Fibroblast of the conjunctiva (primary cell): ENCODE measurements at regions not wholly inside any gene's neighbourhood (a gene's known extent, or its start where the extent isn't known, plus 50 kb on each side); places are given as distances from the start of the nearest gene placed in this dataset.
A peak's percentile ranks its signal among the peaks of the same experiment; 100 is the strongest.

Source experiments
- DNase-seq: peaks from one replicate; pipeline ENCODE4 v3.0.0-alpha.2; 2010; ENCODE audit warnings: low read depth

DNA sequence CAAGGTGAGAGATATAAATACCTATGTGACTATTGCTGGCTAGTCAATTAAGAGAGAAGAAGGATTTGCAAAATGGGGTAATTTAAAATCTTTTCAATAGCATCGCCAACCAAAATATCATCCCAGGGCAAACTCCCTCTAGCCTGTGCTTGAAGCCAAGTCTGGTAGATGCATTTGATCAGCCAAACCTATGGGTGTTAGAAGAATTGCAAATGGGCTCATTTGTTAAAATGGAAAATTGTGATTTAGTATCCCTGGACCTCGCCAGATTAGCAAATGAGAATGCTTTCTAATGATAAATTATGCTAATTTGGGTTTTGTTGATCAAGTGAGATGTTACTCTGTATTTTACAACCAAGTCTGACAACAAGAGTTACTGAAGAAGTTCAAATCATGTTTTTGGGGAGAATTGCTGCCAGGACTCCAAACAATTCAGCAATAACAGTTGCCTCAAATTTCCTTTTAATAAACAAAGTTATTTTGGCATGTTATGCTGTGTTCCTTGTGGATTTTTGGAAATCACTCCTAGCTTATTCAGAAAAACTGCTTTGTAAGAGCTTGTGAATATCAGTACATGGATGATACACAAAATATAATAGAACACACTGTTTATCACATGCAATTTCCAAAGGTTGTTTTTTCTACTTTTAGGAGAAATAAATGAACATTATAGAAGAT is 272.5 kb upstream of the PARD3B start:
- no peak for DNase-seq

DNA sequence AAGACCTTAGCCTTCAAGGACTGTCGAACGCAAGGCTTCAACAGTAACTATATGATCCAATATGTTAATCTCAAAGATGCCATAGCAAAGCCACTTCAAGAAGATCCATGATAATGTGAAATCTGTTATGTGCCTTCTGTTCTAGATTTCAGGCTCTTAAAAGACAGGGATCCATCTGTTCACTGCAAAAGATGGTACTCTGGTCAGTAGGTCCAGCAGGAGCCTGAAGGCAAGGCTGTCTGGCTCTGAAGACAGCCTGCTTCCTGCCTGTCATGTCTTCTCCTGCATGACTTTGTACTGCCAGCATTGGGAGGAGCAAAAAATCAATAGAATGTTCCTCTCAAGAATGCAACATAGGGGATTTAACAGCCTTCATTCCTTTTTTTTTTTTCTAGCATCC is 270.8 kb upstream of the PARD3B start:
- DNase-seq: no peak

DNA sequence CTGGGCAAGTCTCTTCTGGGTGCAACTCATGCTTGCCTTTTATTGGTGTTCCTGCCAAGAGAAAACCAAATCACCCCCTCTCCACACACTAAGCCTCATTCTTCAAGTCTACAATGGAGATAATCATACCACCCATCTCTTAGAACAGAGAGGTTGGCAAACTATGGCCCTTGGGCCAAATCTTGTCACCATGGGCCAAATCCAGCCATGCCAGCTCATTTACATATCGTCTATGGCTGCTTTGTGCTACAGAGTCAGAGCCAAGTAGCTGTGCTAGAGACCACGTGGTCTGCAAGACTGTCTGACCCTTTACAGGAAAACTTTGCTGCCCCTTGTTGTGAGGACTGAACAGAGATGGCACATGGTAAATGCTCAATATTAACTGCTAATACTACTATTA is 270.3 kb upstream of the PARD3B start:
- DNase-seq: no peak

DNA sequence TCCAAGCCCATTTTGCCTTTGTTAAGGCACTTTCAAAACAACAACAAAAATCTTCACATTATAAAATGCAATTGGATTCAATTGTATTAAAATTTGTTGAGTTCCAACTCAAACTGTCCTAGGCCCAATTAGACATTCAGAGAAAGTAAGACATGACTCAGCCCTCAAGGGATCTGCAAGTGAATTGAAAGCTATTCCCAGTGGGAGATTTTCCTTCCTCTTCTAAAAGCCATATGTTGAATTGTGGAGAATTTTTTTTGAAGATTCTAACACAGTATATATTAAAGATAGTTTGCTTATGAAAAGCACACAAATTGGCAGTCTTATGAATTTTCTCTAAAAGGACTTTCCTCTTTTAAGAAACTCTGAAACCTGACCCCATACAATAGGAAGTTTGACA is 268.0 kb upstream of the PARD3B start:
- DNase-seq: no peak

DNA sequence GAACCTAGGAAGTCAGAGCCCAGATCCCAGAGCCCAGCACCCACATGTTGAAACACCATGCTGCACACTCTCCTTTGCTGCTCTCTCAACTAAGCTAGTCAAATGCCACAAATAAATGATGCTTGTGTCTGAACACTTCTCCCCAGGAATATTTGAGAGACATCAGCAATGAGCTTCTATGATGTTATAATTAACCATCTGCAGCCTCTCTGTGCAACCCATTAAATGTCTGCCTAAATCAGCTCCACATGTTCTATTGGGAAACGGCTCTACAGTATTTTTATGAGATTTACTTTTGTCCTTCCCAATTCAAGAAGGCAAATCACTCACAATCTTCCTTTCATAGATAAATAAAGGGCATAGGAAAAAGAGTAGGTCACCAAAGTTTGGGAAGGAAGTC is 266.8 kb upstream of the PARD3B start:
- no peak for DNase-seq

DNA sequence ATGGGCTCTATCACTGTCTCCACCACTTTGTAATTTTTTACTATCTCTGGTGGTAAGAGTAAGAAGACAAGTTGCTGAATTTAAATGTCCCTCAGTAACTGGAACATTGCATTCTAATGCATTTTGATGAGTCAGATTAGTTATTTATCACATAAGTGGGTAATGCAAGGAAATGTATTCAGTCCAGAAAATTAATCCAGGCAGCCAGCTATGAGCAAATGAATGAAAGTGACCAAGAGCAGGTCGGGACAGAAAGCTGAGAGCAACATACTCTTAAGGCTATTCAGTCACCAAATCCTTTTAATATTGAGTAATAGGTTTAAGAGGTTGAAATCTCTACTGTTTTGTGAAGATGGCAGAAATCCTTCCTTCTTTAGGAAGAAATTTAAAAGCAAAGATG is 265.5 kb upstream of the PARD3B start:
- no peak for DNase-seq

DNA sequence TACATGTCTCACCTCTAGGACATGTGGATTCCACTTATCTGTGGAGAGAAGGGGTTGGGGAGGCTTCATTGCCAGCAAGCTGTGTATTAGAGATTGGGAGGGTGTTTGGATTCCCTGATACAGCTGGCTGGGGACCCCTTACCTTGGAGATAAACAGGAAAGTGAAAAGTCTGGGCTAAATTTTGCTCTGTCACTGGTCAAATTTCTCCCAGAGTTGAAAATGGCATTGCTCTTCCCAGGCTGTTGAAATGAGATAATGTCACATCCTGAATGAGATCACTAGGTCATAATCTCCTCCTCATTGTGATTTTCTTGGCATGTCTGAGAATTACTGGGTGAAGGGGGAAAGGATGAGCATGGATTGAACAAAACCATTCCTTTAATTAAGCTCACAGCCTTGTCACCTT is 265.0 kb upstream of the PARD3B start:
- DNase-seq: no peak

DNA sequence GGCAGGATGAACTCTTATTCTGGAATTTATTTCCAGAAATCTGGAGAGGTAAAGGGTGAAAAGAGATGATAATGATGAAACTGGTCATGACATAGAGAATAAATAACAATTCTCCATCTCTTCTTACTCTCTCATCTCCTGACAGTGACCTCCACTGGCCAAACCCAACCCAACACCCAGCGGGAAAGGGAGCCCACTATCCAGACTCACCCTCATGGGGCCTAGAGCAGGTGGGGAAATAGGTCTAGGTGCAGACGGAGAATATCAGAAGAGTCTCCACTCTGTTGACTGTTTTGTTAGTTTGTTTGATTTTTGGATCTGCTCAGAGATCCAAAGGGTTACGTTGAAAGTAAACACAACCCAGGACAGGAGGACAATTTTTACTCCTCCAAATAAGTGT is 263.2 kb upstream of the PARD3B start:
- DNase-seq: no peak

DNA sequence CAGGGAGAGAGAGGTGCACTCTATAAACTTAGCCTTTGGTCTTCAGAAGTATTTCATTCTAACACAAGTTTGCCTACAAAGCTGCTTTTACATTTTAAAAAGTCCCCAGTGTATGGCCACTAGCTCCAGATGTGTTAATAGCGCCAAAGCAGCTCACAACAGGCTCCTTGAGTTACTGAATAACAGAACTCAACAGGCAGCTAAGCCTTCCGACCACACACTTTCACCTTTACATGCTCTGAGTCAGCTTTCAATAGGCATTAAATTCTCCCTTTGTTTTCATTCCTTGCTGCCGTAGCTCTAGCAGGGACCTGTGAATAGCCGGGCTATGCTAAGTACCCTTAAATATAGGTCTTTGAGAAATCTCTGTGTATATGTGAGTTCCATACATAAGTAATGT is 262.8 kb upstream of the PARD3B start:
- no peak for DNase-seq

DNA sequence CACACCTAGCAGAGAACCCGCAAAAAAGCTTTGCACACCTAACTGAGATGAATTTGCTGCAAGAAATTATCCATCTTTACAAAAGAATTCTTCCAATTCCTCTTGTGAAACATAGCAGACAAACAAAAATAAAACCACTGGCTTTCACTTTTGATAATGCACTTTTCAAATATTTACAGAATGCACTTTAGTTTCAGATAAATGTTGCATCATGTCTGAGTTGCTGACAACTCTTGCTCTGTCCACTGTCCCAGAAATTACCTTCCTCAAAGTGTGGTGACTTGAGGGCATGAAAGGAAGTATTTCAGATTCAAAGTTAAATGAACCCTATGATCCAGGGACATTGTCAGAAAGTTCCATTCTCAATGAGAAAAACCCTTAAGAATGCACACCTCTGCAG is 256.2 kb upstream of the PARD3B start:
- DNase-seq: no peak

DNA sequence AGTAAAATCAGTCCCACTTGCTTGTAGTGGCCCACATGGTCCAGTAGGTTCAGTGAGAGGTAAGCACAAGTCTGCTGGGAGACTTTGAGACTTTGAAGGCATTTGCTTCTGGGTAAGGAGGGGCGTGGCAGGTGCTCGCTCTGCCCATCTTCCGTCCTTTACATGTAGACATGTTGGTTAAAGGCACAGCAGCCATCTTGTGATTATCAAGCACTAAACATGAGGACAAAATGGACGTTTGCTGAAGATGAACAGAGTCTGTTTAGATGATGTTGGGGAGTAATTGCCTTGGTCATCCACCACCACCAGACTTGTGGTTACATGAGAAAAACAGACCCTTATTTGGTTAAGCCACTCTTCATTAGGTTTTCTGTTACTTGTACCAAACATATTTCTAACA is 252.8 kb upstream of the PARD3B start:
- no peak for DNase-seq

DNA sequence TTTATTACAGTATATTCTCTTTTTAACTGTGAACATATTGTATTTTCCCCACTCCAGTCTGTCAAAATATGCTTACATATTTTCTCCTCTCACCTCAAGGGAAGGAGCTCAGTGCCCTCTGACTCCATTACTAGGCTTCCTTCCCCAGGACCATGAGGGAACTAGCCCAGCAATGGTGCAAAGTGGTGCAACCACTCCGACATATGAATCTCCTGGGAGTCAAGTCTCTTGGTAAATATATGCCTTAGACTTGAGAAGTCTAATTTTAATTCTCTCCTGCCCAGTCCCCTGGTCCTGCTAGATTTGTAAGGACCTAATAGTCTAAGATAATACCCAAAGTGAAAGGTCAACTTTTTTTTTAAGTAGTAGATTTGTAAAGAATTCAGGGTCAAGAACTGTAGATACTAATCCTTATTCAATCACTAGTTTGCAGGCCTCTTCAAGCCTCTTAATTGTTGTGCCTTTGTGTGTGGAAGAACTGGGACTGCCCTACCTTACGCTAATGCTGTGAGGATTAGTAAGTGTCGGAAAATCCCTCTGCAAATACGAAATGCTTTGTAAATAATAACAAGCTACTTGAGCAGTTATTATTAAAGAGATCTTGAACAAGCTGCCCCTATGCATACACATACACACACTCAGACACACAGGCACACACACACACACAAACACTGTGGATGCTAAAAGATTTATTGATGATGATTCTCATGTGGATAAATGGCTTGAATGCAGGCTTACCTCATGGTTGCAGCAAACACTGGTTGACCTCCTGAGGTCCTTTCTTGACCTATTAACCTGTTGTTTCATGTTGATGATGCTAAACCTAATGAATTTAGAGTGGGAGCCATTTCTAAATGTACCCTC is 251.2 kb upstream of the PARD3B start:
- no peak for DNase-seq

DNA sequence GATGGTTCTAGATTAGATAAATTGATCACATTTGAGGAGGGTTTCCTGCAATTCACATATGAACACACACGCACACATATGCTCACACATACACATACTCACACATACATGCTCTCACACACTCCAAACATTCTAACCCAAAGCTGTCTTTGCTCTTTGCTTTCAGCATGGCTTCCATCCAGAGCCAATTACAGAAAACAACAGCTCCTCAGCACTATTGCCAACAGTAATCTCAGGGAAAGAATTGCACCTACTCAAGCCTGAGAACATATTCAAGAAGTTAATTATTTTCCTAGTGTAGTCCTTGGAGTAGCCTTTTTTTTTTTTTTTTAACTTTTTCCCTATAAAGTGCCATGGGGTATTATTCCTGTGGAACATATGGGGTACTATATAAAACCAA is 246.9 kb upstream of the PARD3B start:
- no peak for DNase-seq

DNA sequence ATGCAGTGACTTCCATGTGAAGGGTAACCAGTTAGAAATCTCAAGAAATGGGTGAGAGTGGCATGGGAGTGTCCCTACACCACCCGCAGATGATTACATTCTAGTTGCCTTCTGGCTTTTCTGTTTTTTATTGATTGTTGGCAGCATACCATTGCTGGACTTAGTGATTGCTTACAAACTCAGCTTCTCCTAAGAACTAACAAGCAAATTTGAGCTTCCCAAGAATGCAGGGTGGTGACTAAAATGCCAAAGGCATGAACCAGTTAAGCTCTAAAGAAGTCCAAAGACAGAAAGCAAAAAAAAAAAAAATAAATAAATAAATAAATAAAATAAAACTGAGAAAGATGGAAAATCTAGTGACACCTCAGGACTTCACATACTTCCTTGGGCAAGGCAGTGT is 245.5 kb upstream of the PARD3B start:
- no peak for DNase-seq

DNA sequence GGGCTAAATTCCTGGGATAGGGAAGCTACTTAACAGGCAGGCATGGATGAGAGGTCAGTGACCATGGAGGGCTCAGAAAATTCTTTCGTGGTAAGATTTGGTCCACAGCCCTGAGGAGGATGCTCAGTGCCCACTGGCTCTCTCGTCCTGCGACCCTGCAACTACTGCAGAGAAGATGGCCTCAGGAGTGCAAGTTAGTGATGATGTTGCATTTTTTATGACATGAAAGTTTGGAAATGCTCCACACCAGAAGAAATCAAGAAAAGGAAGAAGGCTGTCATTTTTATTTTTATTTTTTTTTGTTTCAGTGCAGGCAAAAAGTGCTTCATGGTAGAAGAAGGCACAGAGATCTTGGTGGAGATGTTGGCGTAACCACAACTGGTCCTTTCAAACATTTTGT is 238.6 kb upstream of the PARD3B start:
- no peak for DNase-seq

DNA sequence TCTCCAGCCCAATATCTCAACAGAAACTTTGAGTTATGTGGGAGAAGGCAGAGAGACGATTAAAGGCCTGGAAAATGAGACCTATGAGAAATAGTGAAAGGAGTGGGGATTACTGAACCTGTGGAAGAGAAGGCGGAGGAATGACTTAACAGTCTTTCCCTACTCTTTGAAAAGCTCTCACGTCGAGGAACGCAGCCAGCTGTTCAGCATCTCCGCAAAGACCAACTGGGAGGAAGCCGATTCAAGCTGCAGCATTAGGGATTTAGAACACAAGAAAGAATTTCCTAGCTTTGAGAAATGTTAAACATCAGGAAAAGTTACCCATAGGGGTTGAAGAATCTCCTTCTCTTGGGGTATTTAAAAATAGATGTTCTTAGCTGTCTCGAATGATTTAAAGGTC is 233.2 kb upstream of the PARD3B start:
- no peak for DNase-seq

DNA sequence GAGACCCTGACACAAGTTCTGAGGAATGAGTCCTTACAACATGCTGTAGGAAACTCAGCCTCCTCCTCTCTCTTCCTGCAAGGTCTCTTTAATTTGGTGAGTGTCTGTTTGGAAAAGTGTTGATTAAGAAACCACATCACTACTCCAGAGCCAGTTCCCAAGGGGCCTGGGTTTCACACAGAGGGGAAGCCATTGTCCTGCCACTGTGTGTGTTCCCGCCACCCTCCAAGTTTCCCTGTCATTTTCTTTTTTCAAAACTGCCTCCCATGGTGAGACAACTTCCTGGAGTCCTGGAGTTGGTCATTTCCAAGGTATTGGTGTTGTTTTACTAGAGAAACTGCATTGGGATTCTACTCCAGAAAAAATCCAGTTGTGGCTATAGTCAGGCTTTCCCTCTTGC is 232.0 kb upstream of the PARD3B start:
- no peak for DNase-seq

DNA sequence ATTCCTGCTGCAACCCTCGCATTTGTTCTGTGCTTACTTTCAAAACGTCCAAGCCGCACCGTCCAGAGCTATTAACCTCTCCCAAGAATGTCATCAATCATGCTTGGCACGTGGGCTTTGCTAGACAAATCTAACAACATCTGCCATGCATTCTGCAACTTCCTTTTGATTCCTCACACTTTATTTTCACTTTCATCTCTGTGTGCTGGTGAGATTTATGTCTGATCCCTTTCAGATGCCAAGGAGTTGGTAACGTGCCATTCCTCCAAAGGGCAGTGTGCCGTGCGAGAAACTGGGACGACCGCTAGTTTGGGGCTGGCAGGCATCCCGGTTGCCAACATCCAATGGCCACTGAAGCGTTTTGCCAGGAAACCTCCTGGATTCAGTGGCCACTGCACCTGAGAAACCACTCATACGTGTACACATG is 230.0 kb upstream of the PARD3B start:
- DNase-seq: no peak

DNA sequence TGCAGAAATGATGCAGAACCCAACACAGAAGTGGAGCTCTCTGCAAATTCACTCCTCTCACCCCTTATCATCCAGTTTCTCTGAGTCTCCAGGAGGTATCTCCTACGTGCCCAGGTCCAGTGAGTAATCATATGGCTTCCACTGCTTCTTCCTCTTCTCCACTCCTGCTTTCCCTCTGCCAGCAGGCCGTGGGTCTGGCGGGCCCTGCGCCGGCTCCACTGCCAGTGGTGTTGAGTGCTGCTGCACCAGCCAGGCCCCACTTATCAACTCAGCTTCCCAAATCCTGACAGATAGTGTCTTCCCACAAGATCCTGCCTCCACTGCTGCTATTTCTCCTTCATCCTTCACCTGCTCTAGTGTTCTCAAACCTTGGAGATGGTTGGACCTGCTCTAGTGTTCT is 227.6 kb upstream of the PARD3B start:
- DNase-seq: no peak

DNA sequence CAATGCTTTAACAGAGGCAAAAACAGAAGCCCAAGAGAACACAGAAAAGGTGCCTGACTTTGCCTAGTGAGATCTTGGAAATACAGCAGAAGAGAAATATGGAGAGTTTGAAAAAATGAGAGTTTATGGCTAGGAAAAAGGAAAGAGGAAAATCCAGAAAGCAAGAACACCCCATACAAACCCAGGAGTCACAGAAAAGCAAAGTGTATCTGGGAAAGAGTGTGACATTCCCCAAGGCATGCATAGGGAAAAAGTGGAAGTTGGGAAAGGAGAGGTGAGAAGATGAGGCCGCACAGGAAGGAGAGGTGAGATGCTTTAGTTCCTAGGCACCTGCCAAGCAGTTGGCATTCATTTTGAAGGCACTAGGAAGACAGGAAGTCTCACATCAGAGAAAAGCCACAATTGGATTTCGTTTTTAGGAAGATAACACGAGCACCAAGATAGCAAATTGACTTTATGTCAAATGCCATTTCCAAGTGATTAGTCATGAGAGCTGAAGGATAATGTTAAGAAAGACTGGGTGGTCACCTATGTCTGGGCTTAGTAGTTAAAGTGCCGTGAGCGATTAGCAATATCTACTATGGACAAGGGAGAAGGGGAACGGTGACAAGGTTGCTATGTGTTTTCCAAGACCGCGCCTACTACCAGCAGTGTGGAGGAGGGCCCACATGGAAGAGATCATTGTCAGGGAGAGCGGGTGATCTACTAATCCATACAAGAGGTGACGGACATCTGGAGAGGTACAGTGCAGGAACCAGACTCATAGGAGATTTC is 224.1 kb upstream of the PARD3B start:
- DNase-seq: no peak

DNA sequence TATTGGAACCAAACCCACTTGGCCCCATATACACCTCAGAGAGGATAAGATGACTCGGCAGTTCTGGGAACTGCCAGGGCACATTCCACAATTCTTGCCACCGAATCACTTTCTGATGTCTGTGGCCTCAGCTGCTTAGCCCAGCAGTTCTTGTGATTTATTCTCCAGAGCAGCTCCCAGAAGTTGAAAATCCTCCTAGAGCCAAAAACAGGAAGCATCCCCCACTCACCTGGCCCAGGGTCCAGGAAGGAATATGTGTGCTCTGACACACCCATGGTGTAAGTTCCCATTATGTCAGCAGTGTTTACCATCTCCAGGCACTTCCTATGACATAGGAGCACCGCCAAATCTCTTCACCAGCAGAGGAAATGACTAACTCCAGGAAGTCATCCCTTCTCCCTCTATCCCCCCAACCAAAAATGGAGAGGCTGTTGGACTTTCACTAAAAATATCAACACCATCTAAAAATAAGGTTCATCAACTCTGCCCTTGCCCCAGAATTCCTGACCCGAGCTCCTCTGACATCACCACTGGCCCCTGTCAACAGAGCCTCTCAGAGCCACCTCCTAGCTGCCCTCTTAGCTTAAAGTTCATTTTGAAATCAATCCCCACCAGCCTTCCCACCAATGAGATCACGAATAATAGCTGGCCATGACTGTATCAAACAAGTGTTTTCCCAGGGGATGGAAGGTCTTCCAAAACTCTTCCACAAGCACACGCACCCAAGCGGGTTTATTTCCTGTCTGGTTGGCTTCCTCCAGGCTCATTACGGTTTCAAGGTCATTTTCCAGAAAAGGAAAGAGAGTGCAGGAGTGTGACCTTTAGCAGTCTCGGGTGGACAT is 223.1 kb upstream of the PARD3B start:
- DNase-seq: no peak

DNA sequence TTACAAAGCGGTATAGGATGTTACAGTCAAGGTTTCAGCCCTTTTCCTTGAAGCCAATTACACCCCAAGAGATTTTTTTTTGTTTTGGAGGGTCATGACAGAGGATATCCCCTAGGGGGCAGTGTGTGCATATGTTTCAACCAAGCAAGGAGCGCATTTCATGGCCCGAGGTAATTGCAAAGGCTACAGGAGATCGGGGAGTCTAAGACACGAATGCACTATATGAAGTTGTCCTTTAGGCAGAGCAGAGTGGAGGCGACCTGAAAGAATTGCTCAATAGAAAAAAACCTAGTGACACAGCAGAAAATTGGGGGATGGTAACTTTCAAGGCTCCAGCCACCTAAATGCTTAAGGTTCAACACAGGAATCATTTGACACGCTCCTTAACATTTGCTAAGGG is 219.8 kb upstream of the PARD3B start:
- peak; percentile 82 for DNase-seq
